ENCODE measurements at regions not wholly inside any gene's neighbourhood (a gene's known extent, or its start where the extent isn't known, plus 50 kb on each side); places are given as distances from the start of the nearest gene placed in this dataset.

DNA sequence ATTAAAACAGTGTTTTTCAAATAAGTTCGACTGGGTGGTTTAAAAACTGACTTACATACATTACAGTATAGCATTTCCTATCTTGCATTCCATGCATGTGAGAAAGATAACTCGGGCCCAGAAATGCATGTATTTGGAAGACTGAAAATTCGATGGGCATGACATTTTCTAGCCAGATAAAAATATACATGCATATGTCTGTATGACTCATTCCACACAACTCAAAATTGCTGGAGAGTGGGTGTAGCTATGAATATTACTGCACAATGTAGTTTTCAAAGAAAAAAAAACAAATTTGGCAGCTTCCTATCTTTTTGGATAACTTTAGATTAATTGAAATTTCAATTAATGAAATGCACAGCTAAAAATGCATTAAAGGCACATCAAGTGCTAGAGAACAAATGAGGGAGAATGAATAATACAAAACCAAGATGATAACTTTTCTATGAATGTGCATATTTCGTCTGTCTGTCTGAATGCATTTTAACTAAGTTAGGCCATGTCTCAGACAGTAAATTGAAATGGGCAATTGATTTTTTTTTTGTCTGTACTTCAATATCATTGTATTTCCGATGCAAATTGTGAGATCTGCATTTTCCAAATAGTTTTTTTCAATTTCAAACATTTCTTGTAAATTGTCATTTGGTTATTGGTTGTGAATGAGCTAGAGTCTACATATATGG, 54.5 kb upstream of the GABRA2 start:
- ATAC-seq: no peak
- H3K36me3 ChIP-seq: no peaks in the 10 kb centered on the region
- H3K9me3 ChIP-seq: no peaks in the 10 kb centered on the region
- H3K4me1 ChIP-seq: no peaks in the 10 kb centered on the region
- DNase-seq: no peak
- FAIRE-seq: no peak
- H3K4me3 ChIP-seq: no peak overlapping the region
- intact Hi-C loops (cut with DNase I): no loop called here
- H3K27me3 ChIP-seq: no peaks in the 10 kb centered on the region
- 39 to 60% methylated on average over 5 of the region's 5 CpGs for WGBS, 2 donors
- no peak overlapping the region for H3K27ac ChIP-seq
- TF ChIP-seq, protein P1, sequence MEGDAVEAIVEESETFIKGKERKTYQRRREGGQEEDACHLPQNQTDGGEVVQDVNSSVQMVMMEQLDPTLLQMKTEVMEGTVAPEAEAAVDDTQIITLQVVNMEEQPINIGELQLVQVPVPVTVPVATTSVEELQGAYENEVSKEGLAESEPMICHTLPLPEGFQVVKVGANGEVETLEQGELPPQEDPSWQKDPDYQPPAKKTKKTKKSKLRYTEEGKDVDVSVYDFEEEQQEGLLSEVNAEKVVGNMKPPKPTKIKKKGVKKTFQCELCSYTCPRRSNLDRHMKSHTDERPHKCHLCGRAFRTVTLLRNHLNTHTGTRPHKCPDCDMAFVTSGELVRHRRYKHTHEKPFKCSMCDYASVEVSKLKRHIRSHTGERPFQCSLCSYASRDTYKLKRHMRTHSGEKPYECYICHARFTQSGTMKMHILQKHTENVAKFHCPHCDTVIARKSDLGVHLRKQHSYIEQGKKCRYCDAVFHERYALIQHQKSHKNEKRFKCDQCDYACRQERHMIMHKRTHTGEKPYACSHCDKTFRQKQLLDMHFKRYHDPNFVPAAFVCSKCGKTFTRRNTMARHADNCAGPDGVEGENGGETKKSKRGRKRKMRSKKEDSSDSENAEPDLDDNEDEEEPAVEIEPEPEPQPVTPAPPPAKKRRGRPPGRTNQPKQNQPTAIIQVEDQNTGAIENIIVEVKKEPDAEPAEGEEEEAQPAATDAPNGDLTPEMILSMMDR (IDR thresholded peaks at IDR 0.05): no peak

DNA sequence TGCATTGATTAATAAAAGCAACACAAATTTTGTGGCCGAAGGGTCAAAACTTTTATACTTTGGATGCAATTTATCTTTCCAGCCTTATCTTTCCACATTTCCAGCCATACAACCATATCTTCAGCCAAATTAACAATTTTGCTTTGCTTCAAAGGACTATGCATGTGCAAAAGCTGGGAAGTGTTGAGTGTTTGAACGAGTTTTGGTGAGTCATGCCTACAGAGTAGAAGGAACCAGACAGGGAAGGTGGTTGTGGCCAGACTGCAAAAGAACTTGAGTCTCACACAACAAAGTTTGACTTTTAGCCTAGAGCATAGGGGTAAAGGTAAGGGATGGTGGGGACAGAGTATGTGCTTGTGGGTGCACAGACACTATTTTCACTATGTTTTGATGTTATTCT, 53.0 kb upstream of the GABRA2 start:
- WGBS, 2 donors: 28 to 31% methylated on average over 2 of the region's 2 CpGs
- no peak for ATAC-seq

DNA sequence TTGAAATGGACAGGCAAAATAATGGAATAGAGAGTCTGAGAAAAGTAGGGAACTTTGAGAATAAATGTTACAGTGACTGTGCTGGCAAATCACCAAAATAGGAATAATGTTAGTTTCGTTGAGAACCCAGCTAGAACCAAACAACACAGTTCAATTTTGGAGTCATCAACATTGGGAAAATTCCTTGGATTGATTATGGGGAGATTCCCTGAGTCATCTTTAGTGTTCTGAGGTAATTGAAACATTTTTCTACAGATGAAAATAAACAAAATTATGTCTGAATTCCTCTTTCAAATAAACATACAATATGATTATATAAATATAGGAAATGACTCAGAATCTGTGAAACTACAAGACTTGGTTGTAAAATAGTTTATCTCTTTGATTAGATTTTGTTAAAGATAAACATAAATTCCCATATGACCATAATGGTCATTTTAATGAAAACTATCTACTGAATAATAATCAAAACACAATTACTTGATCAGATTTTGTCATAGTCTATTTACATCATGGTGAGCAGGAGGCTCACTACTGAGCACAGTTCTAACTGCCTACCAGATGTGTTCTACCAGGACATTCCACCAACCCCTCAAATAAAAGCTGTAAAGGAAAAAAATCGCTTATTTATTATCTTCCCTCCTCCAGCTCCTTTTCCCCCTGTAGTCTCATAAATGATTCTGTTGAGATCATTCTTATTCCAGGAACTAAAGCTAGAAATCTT, 51.4 kb upstream of the GABRA2 start:
- no peaks in the 10 kb centered on the region for H3K4me1 ChIP-seq
- DNase-seq: no peak
- 36 to 38% methylated on average over 2 of the region's 2 CpGs for WGBS, 2 donors
- intact Hi-C loops (cut with DNase I): no loop called here
- no peak for FAIRE-seq
- H3K27me3 ChIP-seq: no peaks in the 10 kb centered on the region
- ATAC-seq: no peak
- no peaks in the 10 kb centered on the region for H3K36me3 ChIP-seq
- no peak overlapping the region for H3K27ac ChIP-seq
- H3K4me3 ChIP-seq: no peak overlapping the region
- TF ChIP-seq, protein P1 (IDR thresholded peaks at IDR 0.05): no peak
- H3K9me3 ChIP-seq: no peaks in the 10 kb centered on the region

More for the DNA sequence above, 53.0 kb upstream of the GABRA2 start:
- no peaks in the 10 kb centered on the region for H3K9me3 ChIP-seq
- intact Hi-C loops (cut with DNase I): no loop called here
- H3K36me3 ChIP-seq: no peaks in the 10 kb centered on the region
- H3K27me3 ChIP-seq: no peaks in the 10 kb centered on the region
- TF ChIP-seq, protein P1 (IDR thresholded peaks at IDR 0.05): no peak
- DNase-seq (no peak), FAIRE-seq (no peak)
- H3K27ac ChIP-seq: no peak overlapping the region
- H3K4me3 ChIP-seq: no peak overlapping the region
- no peaks in the 10 kb centered on the region for H3K4me1 ChIP-seq

Data from pancreas (tissue), 10 donors.